ENCODE measurements at regions not wholly inside any gene's neighbourhood (a gene's known extent, or its start where the extent isn't known, plus 50 kb on each side); places are given as distances from the start of the nearest gene placed in this dataset.

GRCh38 chr14:84042992-84043391 is 1487.0 kb upstream of the FLRT2 start:
- TF ChIP-seq POLR2A (IDR thresholded peaks at IDR 0.05; ENCODE audit: low read length): no peak
- TF ChIP-seq GATA1 (IDR thresholded peaks at IDR 0.05; ENCODE audit: low read depth, low read length): no peak

Measured in erythroblast (primary cell).